Astrocyte (in vitro differentiated cells and primary cell): ENCODE measurements at regions not wholly inside any gene's neighbourhood (a gene's known extent, or its start where the extent isn't known, plus 50 kb on each side); places are given as distances from the start of the nearest gene placed in this dataset.
"Not testable (repeated sequence)": the region's sequence is repeated elsewhere in the genome, so short reads cannot be mapped to it uniquely, and the experiment has no call there.

ENCODE experiments used
- DNase-seq: peaks from one replicate; pipeline ENCODE4 v3.0.0-alpha.2; 2010; ENCODE audit warnings: low read depth
- FAIRE-seq: peaks from 2 replicates; lab custom pipeline; 2011; peaks lifted over from hg19 to GRCh38; lab: Jason Lieb, UNC
- H2AFZ ChIP-seq: 2 replicates; pipeline ENCODE4 v1.6.0; 2012; ENCODE audit warnings: low read depth, low read length, inconsistent platforms
- H3K27ac ChIP-seq: 2 replicates; pipeline ENCODE4 v1.5.1; 2011; ENCODE audit warnings: low read depth, low read length, inconsistent platforms
- H3K27me3 ChIP-seq: 2 replicates; pipeline ENCODE4 v1.6.0; 2011; ENCODE audit warnings: low read length, inconsistent platforms; ENCODE audit not compliant: insufficient read depth
- H3K36me3 ChIP-seq: 2 replicates; pipeline ENCODE4 v1.5.1; 2011; ENCODE audit warnings: low read length, inconsistent platforms; ENCODE audit not compliant: insufficient read depth
- H3K4me1 ChIP-seq: 2 replicates; pipeline ENCODE4 v1.5.1; 2011; ENCODE audit warnings: low read length, inconsistent platforms; ENCODE audit not compliant: insufficient read depth
- H3K4me2 ChIP-seq: 2 replicates; pipeline ENCODE4 v1.6.0; 2012; ENCODE audit warnings: low read length, inconsistent platforms
- H3K4me3 ChIP-seq: 2 replicates; pipeline ENCODE4 v1.5.1; 2011; ENCODE audit warnings: low read depth, mild to moderate bottlenecking, low read length, inconsistent platforms; ENCODE audit not compliant: insufficient read depth
- H3K79me2 ChIP-seq: 2 replicates; pipeline ENCODE4 v1.6.0; 2012; ENCODE audit warnings: mild to moderate bottlenecking, low read length, inconsistent platforms; ENCODE audit not compliant: insufficient read depth
- H3K9ac ChIP-seq: 2 replicates; pipeline ENCODE4 v1.6.0; 2012; ENCODE audit warnings: mild to moderate bottlenecking, low read length, inconsistent platforms
- H3K9me3 ChIP-seq: 2 replicates; pipeline ENCODE4 v1.5.1; 2012; ENCODE audit warnings: low read depth, mild to moderate bottlenecking, low read length, inconsistent platforms; ENCODE audit not compliant: insufficient read depth
- H4K20me1 ChIP-seq: 2 replicates; pipeline ENCODE4 v1.6.0; 2012; ENCODE audit warnings: low read length, inconsistent platforms; ENCODE audit not compliant: insufficient read depth
- H3K27ac Mint-ChIP-seq: one replicate; pipeline ENCODE4 v1.8.0; 2021; ENCODE audit warnings: mild to moderate bottlenecking, mixed read lengths; ENCODE audit not compliant: unreplicated experiment
- H3K27me3 Mint-ChIP-seq: one replicate; pipeline ENCODE4 v1.8.0; 2021; ENCODE audit warnings: low read depth, mixed read lengths; ENCODE audit not compliant: unreplicated experiment
- H3K36me3 Mint-ChIP-seq: one replicate; pipeline ENCODE4 v1.8.0; 2021; ENCODE audit warnings: low read depth, mixed read lengths; ENCODE audit not compliant: unreplicated experiment
- H3K4me1 Mint-ChIP-seq: one replicate; pipeline ENCODE4 v1.8.0; 2021; ENCODE audit warnings: low read depth, mixed read lengths; ENCODE audit not compliant: unreplicated experiment
- H3K4me3 Mint-ChIP-seq: one replicate; pipeline ENCODE4 v1.8.0; 2021; ENCODE audit warnings: mild to moderate bottlenecking, moderate library complexity, mixed read lengths; ENCODE audit not compliant: unreplicated experiment
- H3K9me3 Mint-ChIP-seq: one replicate; pipeline ENCODE4 v1.8.0; 2021; ENCODE audit warnings: mild to moderate bottlenecking, mixed read lengths; ENCODE audit not compliant: unreplicated experiment
- CTCF ChIP-seq: IDR thresholded peaks from 2 replicates; pipeline ENCODE4 v1.5.1; 2011; ENCODE audit warnings: low read depth, mild to moderate bottlenecking, inconsistent platforms, low read length, moderate library complexity; ENCODE audit not compliant: insufficient read depth
- EZH2 ChIP-seq: IDR thresholded peaks from 2 replicates; pipeline ENCODE4 v1.6.1; 2012; ENCODE audit warnings: mild to moderate bottlenecking, low read length, inconsistent platforms; ENCODE audit not compliant: insufficient read depth

- Histone ChIP-seq H3K79me2 (no peaks in the 10 kb centered on the region), H3K4me3 (no peak overlapping the region), H4K20me1 (no peaks in the 10 kb centered on the region), H3K9me3 (no peaks in the 10 kb centered on the region), H3K36me3 (no peaks in the 10 kb centered on the region), H3K27me3 (no peaks in the 10 kb centered on the region), H3K4me2 (no peak overlapping the region), H2AFZ (no peak overlapping the region), H3K27ac (no peak overlapping the region), H3K4me1 (no peaks in the 10 kb centered on the region), H3K9ac (no peak overlapping the region)
- TF ChIP-seq EZH2 (no peak), CTCF (no peak)
- DNase-seq (no peak), FAIRE-seq (no peak)
- H3K4me1 Mint-ChIP-seq = no peaks in the 10 kb centered on the region
- H3K4me3 Mint-ChIP-seq = no peak overlapping the region
- H3K9me3 Mint-ChIP-seq = peaks cover 3% of the 10 kb centered on the region
- H3K36me3 Mint-ChIP-seq = no peaks in the 10 kb centered on the region
- H3K27me3 Mint-ChIP-seq = no peaks in the 10 kb centered on the region
- H3K27ac Mint-ChIP-seq = no peak overlapping the region
Observed at GRCh38 chr6:23537828-23538227, 588.2 kb upstream of the NRSN1 start.

GRCh38 chr6:23547851-23548250 lies 578.2 kb upstream of the NRSN1 start:
- Histone ChIP-seq H3K4me1 (no peaks in the 10 kb centered on the region), H3K27ac (no peak overlapping the region), H3K4me2 (no peak overlapping the region), H3K36me3 (no peaks in the 10 kb centered on the region), H3K9ac (no peak overlapping the region), H3K79me2 (no peaks in the 10 kb centered on the region), H3K27me3 (no peaks in the 10 kb centered on the region), H3K9me3 (no peaks in the 10 kb centered on the region), H2AFZ (no peak overlapping the region), H3K4me3 (no peak overlapping the region), H4K20me1 (no peaks in the 10 kb centered on the region)
- Mint-ChIP-seq H3K27me3 (no peaks in the 10 kb centered on the region), H3K27ac (no peak overlapping the region), H3K9me3 (no peaks in the 10 kb centered on the region), H3K36me3 (no peaks in the 10 kb centered on the region), H3K4me1 (no peaks in the 10 kb centered on the region), H3K4me3 (no peak overlapping the region)
- TF ChIP-seq EZH2 (no peak), CTCF (no peak)
- no peak for FAIRE-seq
- no peak for DNase-seq

- not testable (repeated sequence) for H4K20me1 ChIP-seq, H3K4me3 Mint-ChIP-seq, H3K9me3 ChIP-seq, H3K9ac ChIP-seq, H3K4me3 ChIP-seq, H3K27me3 ChIP-seq, H3K27ac ChIP-seq, H3K4me1 Mint-ChIP-seq, DNase-seq, H3K27ac Mint-ChIP-seq, H3K79me2 ChIP-seq, FAIRE-seq, H3K36me3 Mint-ChIP-seq, H3K36me3 ChIP-seq, H3K27me3 Mint-ChIP-seq, H2AFZ ChIP-seq, H3K4me1 ChIP-seq, H3K4me2 ChIP-seq
- H3K9me3 Mint-ChIP-seq = peaks cover 13% of the 10 kb centered on the region
Observed at GRCh38 chr6:23554953-23555352, 571.1 kb upstream of the NRSN1 start.
